GM23338 (cell line): ENCODE measurements at regions not wholly inside any gene's neighbourhood (a gene's known extent, or its start where the extent isn't known, plus 50 kb on each side); places are given as distances from the start of the nearest gene placed in this dataset.

Experiments
- ATAC-seq: fragments of 200-7000 bp; cut with Tn5 transposase; 3 replicates; pipeline ENCODE4 v1.9.1; 2020
- DNase-seq: peaks from one replicate; pipeline ENCODE4 v3.0.0-alpha.2; 2015; ENCODE audit warnings: low spot score
- H2AFZ ChIP-seq: fragments of 200-600 bp; sonication (generic); 2 replicates; pipeline ENCODE4 v1.8.0; 2016; ENCODE audit warnings: antibody characterized with exemption, mild to moderate bottlenecking, moderate library complexity
- H3F3A ChIP-seq: fragments of 200-600 bp; sonication (generic); replicated peaks from 2 replicates; pipeline ENCODE4 v1.8.0; 2017; ENCODE audit warnings: antibody characterized with exemption, mixed run types, low read depth
- H3K27ac ChIP-seq: fragments of 200-600 bp; sonication (generic); 2 replicates; pipeline ENCODE4 v1.6.1; 2016; ENCODE audit warnings: low read depth
- H3K27me3 ChIP-seq: fragments of 200-600 bp; sonication (generic); 2 replicates; pipeline ENCODE4 v1.8.0; 2016; ENCODE audit warnings: mild to moderate bottlenecking, mixed run types, moderate library complexity; ENCODE audit not compliant: insufficient read depth
- H3K36me3 ChIP-seq: fragments of 200-600 bp; sonication (generic); 2 replicates; pipeline ENCODE4 v1.8.0; 2016; ENCODE audit warnings: mild to moderate bottlenecking; ENCODE audit not compliant: insufficient read depth
- H3K4me1 ChIP-seq: fragments of 200-600 bp; sonication (generic); 2 replicates; pipeline ENCODE4 v1.8.0; 2016; ENCODE audit warnings: mild to moderate bottlenecking, moderate library complexity; ENCODE audit not compliant: insufficient read depth
- H3K4me2 ChIP-seq: fragments of 200-600 bp; sonication (generic); 2 replicates; pipeline ENCODE4 v1.7.1; 2017; ENCODE audit warnings: mixed run types
- H3K4me3 ChIP-seq: fragments of 200-600 bp; sonication (generic); 2 replicates; pipeline ENCODE4 v1.6.1; 2016; ENCODE audit warnings: mixed run types
- H3K79me2 ChIP-seq: fragments of 200-600 bp; sonication (generic); replicated peaks from 2 replicates; pipeline ENCODE4 v1.8.0; 2017; ENCODE audit warnings: mild to moderate bottlenecking; ENCODE audit not compliant: insufficient read depth
- H3K9me2 ChIP-seq: fragments of 200-600 bp; sonication (generic); 2 replicates; pipeline ENCODE4 v1.8.0; 2017; ENCODE audit not compliant: insufficient read depth
- H4K20me1 ChIP-seq: fragments of 200-600 bp; sonication (generic); replicated peaks from 2 replicates; pipeline ENCODE4 v1.8.0; 2017; ENCODE audit warnings: mild to moderate bottlenecking; ENCODE audit not compliant: insufficient read depth
- H3K27ac Mint-ChIP-seq: 2 replicates; pipeline ENCODE4 v1.8.0; 2020; ENCODE audit warnings: inconsistent platforms, mild to moderate bottlenecking, moderate library complexity, mixed read lengths
- H3K27me3 Mint-ChIP-seq: 3 replicates; pipeline ENCODE4 v1.8.0; 2022; ENCODE audit warnings: low read depth, mild to moderate bottlenecking, moderate library complexity, mixed read lengths, inconsistent platforms; ENCODE audit not compliant: insufficient read depth, poor library complexity
- H3K36me3 Mint-ChIP-seq: 3 replicates; pipeline ENCODE4 v1.8.0; 2021; ENCODE audit warnings: low read depth, mild to moderate bottlenecking, inconsistent platforms, moderate library complexity, mixed read lengths
- H3K4me1 Mint-ChIP-seq: 3 replicates; pipeline ENCODE4 v1.8.0; 2020; ENCODE audit warnings: mild to moderate bottlenecking, inconsistent platforms, mixed read lengths
- H3K4me3 Mint-ChIP-seq: 3 replicates; pipeline ENCODE4 v1.8.0; 2021; ENCODE audit warnings: moderate library complexity, mild to moderate bottlenecking, inconsistent platforms, mixed read lengths
- H3K9me3 Mint-ChIP-seq: 3 replicates; pipeline ENCODE4 v1.8.0; 2020; ENCODE audit warnings: moderate library complexity, mild to moderate bottlenecking, inconsistent platforms, mixed read lengths
- CREB1 ChIP-seq: fragments of 250-450 bp; sonication (Bioruptor Pico); IDR thresholded peaks from 2 replicates; pipeline ENCODE4 v1.5.0; 2020; ENCODE audit warnings: low read depth, mild to moderate bottlenecking, moderate library complexity
- EZH2 ChIP-seq: fragments of 200-600 bp; sonication (generic); IDR thresholded peaks from one replicate; pipeline ENCODE4 v1.8.0; 2017; ENCODE audit warnings: antibody characterized with exemption, mild to moderate bottlenecking, low read depth; ENCODE audit not compliant: unreplicated experiment
- EZH2phosphoT487 ChIP-seq: fragments of 200-600 bp; sonication (generic); IDR thresholded peaks from one replicate; pipeline ENCODE4 v1.8.1; 2018; ENCODE audit warnings: antibody characterized with exemption; ENCODE audit not compliant: unreplicated experiment
- JUNB ChIP-seq: IDR thresholded peaks from one replicate; pipeline ENCODE4 v1.6.1; 2016; ENCODE audit warnings: antibody characterized with exemption; ENCODE audit not compliant: unreplicated experiment
- NANOG ChIP-seq: IDR thresholded peaks from 2 replicates; pipeline ENCODE4 v1.6.1; 2016; ENCODE audit warnings: antibody characterized with exemption, borderline replicate concordance
- POLR2AphosphoS5 ChIP-seq: IDR thresholded peaks from 2 replicates; pipeline ENCODE4 v1.6.1; 2016; ENCODE audit warnings: antibody characterized with exemption, low read depth
- STAT1 ChIP-seq: IDR thresholded peaks from one replicate; pipeline ENCODE4 v1.6.1; 2016; ENCODE audit warnings: antibody characterized with exemption; ENCODE audit not compliant: unreplicated experiment
- ZNF114 ChIP-seq: fragments of 250-450 bp; sonication (Bioruptor Pico); IDR thresholded peaks from 2 replicates; pipeline ENCODE4 v1.5.0; 2020; ENCODE audit warnings: mild to moderate bottlenecking, moderate library complexity
- ZNF331 ChIP-seq: fragments of 250-450 bp; sonication (Bioruptor Pico); IDR thresholded peaks from 2 replicates; pipeline ENCODE4 v1.5.0; 2020; ENCODE audit warnings: low read depth, mild to moderate bottlenecking, moderate library complexity
- TF ChIP-seq, protein P1 (sequence below), 2 experiments: fragments of 200-600 bp in 1 of 2; sonication (generic) in 1 of 2; conservative IDR thresholded peaks; 2 replicates each; pipeline versions ENCODE4 v1.5.1 to v1.6.1; 2016 to 2017; ENCODE audit warnings: antibody characterized with exemption in 2 of 2, low read depth in 2 of 2, mild to moderate bottlenecking in 2 of 2, moderate library complexity in 1 of 2
- TF ChIP-seq, protein P2 (sequence below): IDR thresholded peaks from one replicate; pipeline ENCODE4 v1.6.1; 2018; ENCODE audit warnings: antibody characterized with exemption; ENCODE audit not compliant: unreplicated experiment
- TF ChIP-seq, protein P3 (sequence below): IDR thresholded peaks from 2 replicates; pipeline ENCODE4 v1.6.1; 2016; ENCODE audit warnings: antibody characterized with exemption
- TF ChIP-seq, protein P4 (sequence below): fragments of 250-450 bp; sonication (Bioruptor Pico); IDR thresholded peaks from 2 replicates; pipeline ENCODE4 v1.5.0; 2020; ENCODE audit warnings: mild to moderate bottlenecking, moderate library complexity

DNA sequence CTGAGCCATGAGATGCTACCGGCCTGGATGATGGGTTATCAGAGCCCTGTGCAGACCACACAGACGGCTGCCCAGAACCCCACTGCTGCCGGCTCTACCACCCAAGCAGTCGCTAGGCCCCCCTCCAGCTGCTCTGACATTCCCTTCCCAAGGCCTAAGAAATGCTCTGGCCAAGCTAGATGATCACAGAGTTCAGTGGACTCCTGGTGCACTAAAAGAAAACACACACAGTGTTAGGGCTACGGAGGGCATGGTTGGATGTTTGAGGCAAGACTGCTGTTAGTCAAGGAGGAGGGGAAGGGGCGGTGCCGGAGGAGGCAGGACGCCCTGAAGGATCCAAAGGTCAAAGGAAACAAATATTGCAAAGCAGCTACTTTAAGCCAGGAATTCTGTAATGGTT lies 174.5 kb downstream of the MYCN start:
- peaks cover 25% of the 10 kb centered on the region for H3K4me1 Mint-ChIP-seq
- H3K36me3 Mint-ChIP-seq = no peaks in the 10 kb centered on the region
- H3K4me3 Mint-ChIP-seq = no peak overlapping the region
- no peak overlapping the region for H3K27ac Mint-ChIP-seq
- H3K4me3 ChIP-seq = no peak overlapping the region
- H3F3A ChIP-seq = no peaks in the 10 kb centered on the region
- H3K27me3 Mint-ChIP-seq = no peaks in the 10 kb centered on the region
- H2AFZ ChIP-seq = peak overlapping the region; percentile 86
- H3K27me3 ChIP-seq = no peaks in the 10 kb centered on the region
- no peak overlapping the region for H3K4me2 ChIP-seq
- H3K36me3 ChIP-seq = no peaks in the 10 kb centered on the region
- ATAC-seq (peak; percentile 26), DNase-seq (no peak)
- H3K9me3 Mint-ChIP-seq = no peaks in the 10 kb centered on the region; the same call in 2 of the 3 replicates
- H4K20me1 ChIP-seq = no peaks in the 10 kb centered on the region
- TF ChIP-seq, protein P1, sequence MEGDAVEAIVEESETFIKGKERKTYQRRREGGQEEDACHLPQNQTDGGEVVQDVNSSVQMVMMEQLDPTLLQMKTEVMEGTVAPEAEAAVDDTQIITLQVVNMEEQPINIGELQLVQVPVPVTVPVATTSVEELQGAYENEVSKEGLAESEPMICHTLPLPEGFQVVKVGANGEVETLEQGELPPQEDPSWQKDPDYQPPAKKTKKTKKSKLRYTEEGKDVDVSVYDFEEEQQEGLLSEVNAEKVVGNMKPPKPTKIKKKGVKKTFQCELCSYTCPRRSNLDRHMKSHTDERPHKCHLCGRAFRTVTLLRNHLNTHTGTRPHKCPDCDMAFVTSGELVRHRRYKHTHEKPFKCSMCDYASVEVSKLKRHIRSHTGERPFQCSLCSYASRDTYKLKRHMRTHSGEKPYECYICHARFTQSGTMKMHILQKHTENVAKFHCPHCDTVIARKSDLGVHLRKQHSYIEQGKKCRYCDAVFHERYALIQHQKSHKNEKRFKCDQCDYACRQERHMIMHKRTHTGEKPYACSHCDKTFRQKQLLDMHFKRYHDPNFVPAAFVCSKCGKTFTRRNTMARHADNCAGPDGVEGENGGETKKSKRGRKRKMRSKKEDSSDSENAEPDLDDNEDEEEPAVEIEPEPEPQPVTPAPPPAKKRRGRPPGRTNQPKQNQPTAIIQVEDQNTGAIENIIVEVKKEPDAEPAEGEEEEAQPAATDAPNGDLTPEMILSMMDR (conservative IDR thresholded peaks at IDR 0.05; ENCODE audit: low read depth in 2 of 2) = no peak
- no peak for TF ChIP-seq POLR2AphosphoS5
- TF ChIP-seq ZNF331 (CRISPR knock-in tag) = no peak
- no peak for TF ChIP-seq ZNF114 (CRISPR knock-in tag)
- TF ChIP-seq, protein P2, sequence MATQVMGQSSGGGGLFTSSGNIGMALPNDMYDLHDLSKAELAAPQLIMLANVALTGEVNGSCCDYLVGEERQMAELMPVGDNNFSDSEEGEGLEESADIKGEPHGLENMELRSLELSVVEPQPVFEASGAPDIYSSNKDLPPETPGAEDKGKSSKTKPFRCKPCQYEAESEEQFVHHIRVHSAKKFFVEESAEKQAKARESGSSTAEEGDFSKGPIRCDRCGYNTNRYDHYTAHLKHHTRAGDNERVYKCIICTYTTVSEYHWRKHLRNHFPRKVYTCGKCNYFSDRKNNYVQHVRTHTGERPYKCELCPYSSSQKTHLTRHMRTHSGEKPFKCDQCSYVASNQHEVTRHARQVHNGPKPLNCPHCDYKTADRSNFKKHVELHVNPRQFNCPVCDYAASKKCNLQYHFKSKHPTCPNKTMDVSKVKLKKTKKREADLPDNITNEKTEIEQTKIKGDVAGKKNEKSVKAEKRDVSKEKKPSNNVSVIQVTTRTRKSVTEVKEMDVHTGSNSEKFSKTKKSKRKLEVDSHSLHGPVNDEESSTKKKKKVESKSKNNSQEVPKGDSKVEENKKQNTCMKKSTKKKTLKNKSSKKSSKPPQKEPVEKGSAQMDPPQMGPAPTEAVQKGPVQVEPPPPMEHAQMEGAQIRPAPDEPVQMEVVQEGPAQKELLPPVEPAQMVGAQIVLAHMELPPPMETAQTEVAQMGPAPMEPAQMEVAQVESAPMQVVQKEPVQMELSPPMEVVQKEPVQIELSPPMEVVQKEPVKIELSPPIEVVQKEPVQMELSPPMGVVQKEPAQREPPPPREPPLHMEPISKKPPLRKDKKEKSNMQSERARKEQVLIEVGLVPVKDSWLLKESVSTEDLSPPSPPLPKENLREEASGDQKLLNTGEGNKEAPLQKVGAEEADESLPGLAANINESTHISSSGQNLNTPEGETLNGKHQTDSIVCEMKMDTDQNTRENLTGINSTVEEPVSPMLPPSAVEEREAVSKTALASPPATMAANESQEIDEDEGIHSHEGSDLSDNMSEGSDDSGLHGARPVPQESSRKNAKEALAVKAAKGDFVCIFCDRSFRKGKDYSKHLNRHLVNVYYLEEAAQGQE = no peak
- TF ChIP-seq EZH2phosphoT487 = no peak
- no peak for TF ChIP-seq NANOG
- no peak for TF ChIP-seq CREB1 (CRISPR knock-in tag)
- TF ChIP-seq, protein P3, sequence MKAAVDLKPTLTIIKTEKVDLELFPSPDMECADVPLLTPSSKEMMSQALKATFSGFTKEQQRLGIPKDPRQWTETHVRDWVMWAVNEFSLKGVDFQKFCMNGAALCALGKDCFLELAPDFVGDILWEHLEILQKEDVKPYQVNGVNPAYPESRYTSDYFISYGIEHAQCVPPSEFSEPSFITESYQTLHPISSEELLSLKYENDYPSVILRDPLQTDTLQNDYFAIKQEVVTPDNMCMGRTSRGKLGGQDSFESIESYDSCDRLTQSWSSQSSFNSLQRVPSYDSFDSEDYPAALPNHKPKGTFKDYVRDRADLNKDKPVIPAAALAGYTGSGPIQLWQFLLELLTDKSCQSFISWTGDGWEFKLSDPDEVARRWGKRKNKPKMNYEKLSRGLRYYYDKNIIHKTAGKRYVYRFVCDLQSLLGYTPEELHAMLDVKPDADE = no peak
- TF ChIP-seq, protein P4, sequence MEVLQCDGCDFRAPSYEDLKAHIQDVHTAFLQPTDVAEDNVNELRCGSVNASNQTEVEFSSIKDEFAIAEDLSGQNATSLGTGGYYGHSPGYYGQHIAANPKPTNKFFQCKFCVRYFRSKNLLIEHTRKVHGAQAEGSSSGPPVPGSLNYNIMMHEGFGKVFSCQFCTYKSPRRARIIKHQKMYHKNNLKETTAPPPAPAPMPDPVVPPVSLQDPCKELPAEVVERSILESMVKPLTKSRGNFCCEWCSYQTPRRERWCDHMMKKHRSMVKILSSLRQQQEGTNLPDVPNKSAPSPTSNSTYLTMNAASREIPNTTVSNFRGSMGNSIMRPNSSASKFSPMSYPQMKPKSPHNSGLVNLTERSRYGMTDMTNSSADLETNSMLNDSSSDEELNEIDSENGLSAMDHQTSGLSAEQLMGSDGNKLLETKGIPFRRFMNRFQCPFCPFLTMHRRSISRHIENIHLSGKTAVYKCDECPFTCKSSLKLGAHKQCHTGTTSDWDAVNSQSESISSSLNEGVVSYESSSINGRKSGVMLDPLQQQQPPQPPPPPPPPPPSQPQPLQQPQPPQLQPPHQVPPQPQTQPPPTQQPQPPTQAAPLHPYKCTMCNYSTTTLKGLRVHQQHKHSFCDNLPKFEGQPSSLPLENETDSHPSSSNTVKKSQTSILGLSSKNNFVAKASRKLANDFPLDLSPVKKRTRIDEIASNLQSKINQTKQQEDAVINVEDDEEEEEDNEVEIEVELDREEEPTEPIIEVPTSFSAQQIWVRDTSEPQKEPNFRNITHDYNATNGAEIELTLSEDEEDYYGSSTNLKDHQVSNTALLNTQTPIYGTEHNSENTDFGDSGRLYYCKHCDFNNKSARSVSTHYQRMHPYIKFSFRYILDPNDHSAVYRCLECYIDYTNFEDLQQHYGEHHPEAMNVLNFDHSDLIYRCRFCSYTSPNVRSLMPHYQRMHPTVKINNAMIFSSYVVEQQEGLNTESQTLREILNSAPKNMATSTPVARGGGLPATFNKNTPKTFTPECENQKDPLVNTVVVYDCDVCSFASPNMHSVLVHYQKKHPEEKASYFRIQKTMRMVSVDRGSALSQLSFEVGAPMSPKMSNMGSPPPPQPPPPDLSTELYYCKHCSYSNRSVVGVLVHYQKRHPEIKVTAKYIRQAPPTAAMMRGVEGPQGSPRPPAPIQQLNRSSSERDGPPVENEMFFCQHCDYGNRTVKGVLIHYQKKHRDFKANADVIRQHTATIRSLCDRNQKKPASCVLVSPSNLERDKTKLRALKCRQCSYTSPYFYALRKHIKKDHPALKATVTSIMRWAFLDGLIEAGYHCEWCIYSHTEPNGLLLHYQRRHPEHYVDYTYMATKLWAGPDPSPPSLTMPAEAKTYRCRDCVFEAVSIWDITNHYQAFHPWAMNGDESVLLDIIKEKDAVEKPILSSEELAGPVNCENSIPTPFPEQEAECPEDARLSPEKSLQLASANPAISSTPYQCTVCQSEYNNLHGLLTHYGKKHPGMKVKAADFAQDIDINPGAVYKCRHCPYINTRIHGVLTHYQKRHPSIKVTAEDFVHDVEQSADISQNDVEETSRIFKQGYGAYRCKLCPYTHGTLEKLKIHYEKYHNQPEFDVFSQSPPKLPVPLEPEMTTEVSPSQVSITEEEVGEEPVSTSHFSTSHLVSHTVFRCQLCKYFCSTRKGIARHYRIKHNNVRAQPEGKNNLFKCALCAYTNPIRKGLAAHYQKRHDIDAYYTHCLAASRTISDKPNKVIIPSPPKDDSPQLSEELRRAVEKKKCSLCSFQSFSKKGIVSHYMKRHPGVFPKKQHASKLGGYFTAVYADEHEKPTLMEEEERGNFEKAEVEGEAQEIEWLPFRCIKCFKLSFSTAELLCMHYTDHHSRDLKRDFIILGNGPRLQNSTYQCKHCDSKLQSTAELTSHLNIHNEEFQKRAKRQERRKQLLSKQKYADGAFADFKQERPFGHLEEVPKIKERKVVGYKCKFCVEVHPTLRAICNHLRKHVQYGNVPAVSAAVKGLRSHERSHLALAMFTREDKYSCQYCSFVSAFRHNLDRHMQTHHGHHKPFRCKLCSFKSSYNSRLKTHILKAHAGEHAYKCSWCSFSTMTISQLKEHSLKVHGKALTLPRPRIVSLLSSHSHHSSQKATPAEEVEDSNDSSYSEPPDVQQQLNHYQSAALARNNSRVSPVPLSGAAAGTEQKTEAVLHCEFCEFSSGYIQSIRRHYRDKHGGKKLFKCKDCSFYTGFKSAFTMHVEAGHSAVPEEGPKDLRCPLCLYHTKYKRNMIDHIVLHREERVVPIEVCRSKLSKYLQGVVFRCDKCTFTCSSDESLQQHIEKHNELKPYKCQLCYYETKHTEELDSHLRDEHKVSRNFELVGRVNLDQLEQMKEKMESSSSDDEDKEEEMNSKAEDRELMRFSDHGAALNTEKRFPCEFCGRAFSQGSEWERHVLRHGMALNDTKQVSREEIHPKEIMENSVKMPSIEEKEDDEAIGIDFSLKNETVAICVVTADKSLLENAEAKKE (CRISPR knock-in tag) = no peak
- no peak for TF ChIP-seq EZH2
- TF ChIP-seq STAT1 = no peak
- TF ChIP-seq JUNB = no peak
- peaks cover 7% of the 10 kb centered on the region; the same call in 1 of the 2 replicates for H3K9me2 ChIP-seq
- H3K27ac ChIP-seq = no peak overlapping the region
- no peaks in the 10 kb centered on the region for H3K79me2 ChIP-seq
- peaks cover 9% of the 10 kb centered on the region; the same call in 1 of the 2 replicates for H3K4me1 ChIP-seq
